ENCODE measurements at regions not wholly inside any gene's neighbourhood (a gene's known extent, or its start where the extent isn't known, plus 50 kb on each side); places are given as distances from the start of the nearest gene placed in this dataset.

GRCh38 chr5:100182402-100182801, 352.8 kb upstream of the FAM174A start:
- peaks cover 6% of the 10 kb centered on the region for H3K4me1 Mint-ChIP-seq
- no peaks in the 10 kb centered on the region for H3K27me3 Mint-ChIP-seq (ENCODE audit: low read depth)
- ATAC-seq (no peak), DNase-seq (ENCODE audit: low spot score) (no peak)
- H3K9me3 Mint-ChIP-seq: peaks cover 11% of the 10 kb centered on the region; the same call in 1 of the 2 replicates
- ChIA-PET CTCF (no interaction called here), POLR2A (no interaction called here)
- no peak for TF ChIP-seq HMGXB4 (CRISPR knock-in tag; IDR thresholded peaks at IDR 0.05)
- no peak for TF ChIP-seq SOX15 (CRISPR knock-in tag; IDR thresholded peaks at IDR 0.05)
- no peak for TF ChIP-seq MLX (CRISPR knock-in tag; IDR thresholded peaks at IDR 0.05)
- TF ChIP-seq ZNF671 (CRISPR knock-in tag; IDR thresholded peaks at IDR 0.05): no peak
- no peak for TF ChIP-seq E2F5 (CRISPR knock-in tag; IDR thresholded peaks at IDR 0.05)
- TF ChIP-seq GABPB1 (CRISPR knock-in tag; IDR thresholded peaks at IDR 0.05): no peak
- no peak for TF ChIP-seq ZNF512 (CRISPR knock-in tag; IDR thresholded peaks at IDR 0.05; ENCODE audit: borderline replicate concordance)
- H3K36me3 Mint-ChIP-seq: no peaks in the 10 kb centered on the region
- no peak overlapping the region for H3K4me3 Mint-ChIP-seq
- H3K27ac Mint-ChIP-seq: no peak overlapping the region

GRCh38 chr5:100175346-100175745, 359.8 kb upstream of the FAM174A start:
- Mint-ChIP-seq H3K27me3 (ENCODE audit: low read depth) (no peaks in the 10 kb centered on the region), H3K36me3 (no peaks in the 10 kb centered on the region), H3K27ac (no peak overlapping the region), H3K4me1 (no peaks in the 10 kb centered on the region), H3K4me3 (no peak overlapping the region), H3K9me3 (no peaks in the 10 kb centered on the region)
- TF ChIP-seq ARID4B (CRISPR knock-in tag; IDR thresholded peaks at IDR 0.05; ENCODE audit: borderline replicate concordance): no peak
- no peak for TF ChIP-seq NFE2L1 (CRISPR knock-in tag; IDR thresholded peaks at IDR 0.05)
- TF ChIP-seq ELF4 (CRISPR knock-in tag; IDR thresholded peaks at IDR 0.05; ENCODE audit: low read depth): no peak
- ChIA-PET POLR2A (no interaction called here), CTCF (no interaction called here)
- ATAC-seq: no peak
- DNase-seq (ENCODE audit: low spot score): no peak

GRCh38 chr5:100165309-100165708, 369.9 kb upstream of the FAM174A start:
- POLR2A ChIA-PET: no interaction called here
- H3K27me3 Mint-ChIP-seq (ENCODE audit: low read depth): no peaks in the 10 kb centered on the region
- no peak overlapping the region for H3K27ac Mint-ChIP-seq
- ATAC-seq (no peak), DNase-seq (ENCODE audit: low spot score) (no peak)
- H3K9me3 Mint-ChIP-seq: peaks cover 39% of the 10 kb centered on the region
- CTCF ChIA-PET: no interaction called here
- no peak overlapping the region for H3K4me3 Mint-ChIP-seq
- H3K36me3 Mint-ChIP-seq: peaks cover 22% of the 10 kb centered on the region
- peaks cover 7% of the 10 kb centered on the region for H3K4me1 Mint-ChIP-seq
- no peak for TF ChIP-seq CBFB (CRISPR knock-in tag; IDR thresholded peaks at IDR 0.05; ENCODE audit: low read depth)
- no peak for TF ChIP-seq ZNF317 (CRISPR knock-in tag; IDR thresholded peaks at IDR 0.05; ENCODE audit: borderline replicate concordance, low read depth)
- no peak for TF ChIP-seq MXD4 (CRISPR knock-in tag; IDR thresholded peaks at IDR 0.05; ENCODE audit: borderline replicate concordance)
- no peak for TF ChIP-seq ZNF423 (CRISPR knock-in tag; IDR thresholded peaks at IDR 0.05)
- no peak for TF ChIP-seq ATF6 (CRISPR knock-in tag; IDR thresholded peaks at IDR 0.05)
- TF ChIP-seq HMGXB4 (CRISPR knock-in tag; IDR thresholded peaks at IDR 0.05): no peak

Measured in WTC11 (cell line).